Dedifferentiated amniotic fluid mesenchymal stem cell (primary cell): ENCODE measurements at regions not wholly inside any gene's neighbourhood (a gene's known extent, or its start where the extent isn't known, plus 50 kb on each side); places are given as distances from the start of the nearest gene placed in this dataset.

Source experiments
- DNase-seq: peaks from one replicate; pipeline ENCODE4 v3.0.0-alpha.2; 2016; ENCODE audit errors: extremely low spot score

GRCh38 chr12:93015871-93016751 lies 87.0 kb upstream of the EEA1 start:
- no peak for DNase-seq

- DNase-seq, result no peak
These were observed 87.8 kb upstream of the EEA1 start for GRCh38 chr12:93016752-93017350.

GRCh38 chr12:93018610-93019009 lies 89.5 kb upstream of the EEA1 start:
- DNase-seq, result no peak

GRCh38 chr12:93019212-93019927 lies 90.3 kb upstream of the EEA1 start:
- DNase-seq, result no peak

- DNase-seq, result no peak
These were observed 91.0 kb upstream of the EEA1 start for GRCh38 chr12:93019975-93020630.

GRCh38 chr12:93020631-93021597 lies 91.8 kb upstream of the EEA1 start:
- no peak for DNase-seq

GRCh38 chr12:93022603-93023340 lies 93.7 kb upstream of the EEA1 start:
- no peak for DNase-seq

GRCh38 chr12:93025145-93026103 lies 96.3 kb upstream of the EEA1 start:
- DNase-seq, result peak; percentile 54

GRCh38 chr12:93027041-93027440 lies 97.9 kb upstream of the EEA1 start:
- DNase-seq, result no peak

GRCh38 chr12:93029091-93029490 lies 100.0 kb upstream of the EEA1 start:
- DNase-seq, result no peak

- DNase-seq, result no peak
These were observed 101.9 kb upstream of the EEA1 start for GRCh38 chr12:93031028-93031427.

- no peak for DNase-seq
These were observed 103.7 kb upstream of the EEA1 start for GRCh38 chr12:93032758-93033157.

- no peak for DNase-seq
These were observed 104.9 kb upstream of the EEA1 start for GRCh38 chr12:93033948-93034347.

GRCh38 chr12:93039062-93039461 lies 110.0 kb upstream of the EEA1 start:
- no peak for DNase-seq

- DNase-seq, result no peak
These were observed 110.8 kb upstream of the EEA1 start for GRCh38 chr12:93039930-93040329.

GRCh38 chr12:93040367-93040766 lies 111.3 kb upstream of the EEA1 start:
- DNase-seq, result no peak

GRCh38 chr12:93041416-93041815 lies 112.3 kb upstream of the EEA1 start:
- DNase-seq, result no peak

- DNase-seq, result no peak
These were observed 113.2 kb upstream of the EEA1 start for GRCh38 chr12:93042283-93042682.

GRCh38 chr12:93042684-93043083 lies 113.6 kb upstream of the EEA1 start:
- DNase-seq, result no peak
